HG02623 (cell line): ENCODE measurements at regions not wholly inside any gene's neighbourhood (a gene's known extent, or its start where the extent isn't known, plus 50 kb on each side); places are given as distances from the start of the nearest gene placed in this dataset.
"Not testable (repeated sequence)": the region's sequence is repeated elsewhere in the genome, so short reads cannot be mapped to it uniquely, and the experiment has no call there.

Experiments used
- ATAC-seq: cut with Tn5 transposase; IDR thresholded peaks from one replicate; pipeline ENCODE4 v1.9.1; 2021; ENCODE audit warnings: moderate library complexity; ENCODE audit not compliant: unreplicated experiment

DNA sequence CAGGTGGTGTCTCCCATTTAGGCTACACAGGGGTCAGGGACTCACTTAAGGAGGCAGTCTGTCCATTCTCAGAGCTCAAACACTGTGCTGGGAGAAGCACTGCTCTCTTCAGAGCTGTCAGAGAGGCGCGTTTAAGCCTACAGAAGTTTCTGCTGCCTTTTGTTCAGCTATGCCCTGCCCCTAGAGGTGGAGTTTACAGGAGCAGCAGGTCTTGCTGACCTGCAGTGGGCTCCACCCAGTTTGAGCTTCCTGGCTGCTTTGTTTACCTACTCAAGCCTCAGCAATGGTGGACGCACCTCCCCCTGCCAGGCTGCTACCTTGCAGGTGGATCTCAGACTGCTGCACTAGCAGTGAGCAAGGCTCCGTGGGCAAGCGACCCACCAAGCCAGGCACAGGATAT is 260.1 kb downstream of the MEF2C start:
- not testable (repeated sequence) for ATAC-seq

GRCh38 chr5:88615767-88616166 is 267.2 kb downstream of the MEF2C start:
- ATAC-seq, result not testable (repeated sequence)

- no peak for ATAC-seq
Observed at GRCh38 chr5:88613051-88613450, 269.9 kb downstream of the MEF2C start.

GRCh38 chr5:88610586-88610985 is 272.4 kb downstream of the MEF2C start:
- no peak for ATAC-seq

- ATAC-seq, result no peak
Observed at GRCh38 chr5:88607492-88607891, 275.5 kb downstream of the MEF2C start.

DNA sequence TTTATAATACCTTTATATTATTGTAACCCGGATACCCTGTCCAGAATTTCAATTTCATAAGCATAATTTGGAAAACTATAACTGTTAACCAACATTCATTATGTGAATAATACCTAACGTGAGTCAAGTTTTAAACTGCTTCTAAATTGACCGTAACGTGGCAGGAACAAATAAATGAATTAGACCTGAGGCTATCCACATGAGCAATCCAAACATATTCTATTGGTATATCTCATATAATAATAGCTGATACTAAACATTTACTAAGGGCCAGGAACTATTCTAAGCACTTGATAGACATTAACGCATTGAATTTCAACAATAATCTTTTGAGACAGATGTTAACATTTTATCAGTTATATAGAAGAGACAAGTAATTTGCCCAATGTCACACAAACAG is 276.4 kb downstream of the MEF2C start:
- ATAC-seq, result no peak

DNA sequence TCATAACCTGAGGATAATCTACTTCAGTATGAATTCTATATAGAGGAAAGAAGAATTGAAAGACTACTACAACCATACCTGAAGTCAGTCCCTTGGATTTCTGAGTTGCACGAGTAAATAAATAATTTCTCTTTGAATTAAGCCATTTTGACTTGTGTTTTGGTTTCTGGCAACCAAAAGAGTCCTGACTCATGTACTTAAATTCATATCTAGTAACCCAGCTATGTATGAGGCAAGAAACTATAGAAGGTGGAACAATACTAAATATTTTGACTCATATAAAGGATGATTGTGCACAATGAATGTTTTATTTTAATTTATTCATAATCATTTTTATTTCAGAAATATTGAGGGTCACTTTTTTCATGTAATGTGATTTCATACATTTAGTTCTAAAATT is 276.8 kb downstream of the MEF2C start:
- ATAC-seq, result no peak

DNA sequence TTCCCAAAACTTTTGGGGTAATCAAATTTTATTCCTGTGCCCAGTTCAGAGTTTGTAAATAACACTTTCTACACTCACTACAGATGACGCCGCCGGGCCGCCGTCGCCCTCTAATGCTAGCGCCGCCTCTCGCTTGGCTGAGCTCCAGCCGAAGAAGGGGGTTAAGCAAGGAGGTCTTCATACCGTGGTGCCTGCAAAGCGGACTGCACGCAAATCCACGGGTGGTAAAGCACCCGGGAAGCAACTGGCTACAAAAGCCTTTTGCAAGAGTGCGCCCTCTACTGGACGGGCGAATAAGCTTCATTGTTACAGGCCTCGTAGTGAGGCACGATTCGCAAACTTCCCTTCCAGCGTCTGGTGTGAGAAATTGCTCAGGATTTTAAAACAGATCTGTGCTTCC is 280.4 kb downstream of the MEF2C start:
- ATAC-seq, result no peak

DNA sequence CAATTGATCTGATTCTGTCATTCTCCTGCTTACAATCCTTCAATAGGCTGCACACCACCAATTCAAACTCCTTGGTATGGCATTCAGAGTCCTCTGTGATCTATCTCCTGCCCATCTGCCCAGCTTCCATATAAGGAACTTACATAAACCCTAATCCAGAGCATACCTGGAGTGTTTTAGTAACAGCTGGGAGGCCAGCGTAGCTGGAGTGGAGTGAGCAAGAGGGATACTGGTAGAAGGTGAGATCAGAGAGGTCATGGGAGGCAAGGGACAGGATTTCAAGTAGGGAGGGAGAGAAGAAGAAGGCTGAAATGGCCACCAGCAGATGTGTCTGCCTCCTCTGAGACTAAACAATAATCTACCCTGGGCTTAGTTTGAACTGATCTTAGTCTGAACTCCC is 288.5 kb downstream of the MEF2C start:
- no peak for ATAC-seq

GRCh38 chr5:88588609-88589008 is 294.4 kb downstream of the MEF2C start:
- no peak for ATAC-seq

- ATAC-seq, result no peak
Observed at GRCh38 chr5:88583471-88583870, 299.5 kb downstream of the MEF2C start.

DNA sequence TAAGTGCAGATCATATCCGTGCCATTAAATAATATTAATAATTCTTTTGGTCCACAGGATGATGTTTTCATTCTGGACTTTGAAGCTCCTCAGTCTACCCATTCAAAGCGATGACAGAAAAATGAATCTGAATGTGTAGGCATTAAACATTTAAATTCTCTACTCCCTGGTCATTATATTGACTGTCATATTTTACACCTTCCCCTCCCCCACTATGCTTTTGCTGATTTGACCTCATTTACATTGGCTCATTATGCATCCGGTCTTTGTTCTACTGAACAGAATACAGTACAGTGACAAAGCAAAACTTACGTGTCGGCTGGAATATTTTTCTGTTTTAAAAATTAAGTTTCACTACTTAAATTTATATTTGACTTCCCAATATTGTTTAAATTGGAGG is 289.7 kb upstream of the TMEM161B start:
- no peak for ATAC-seq

DNA sequence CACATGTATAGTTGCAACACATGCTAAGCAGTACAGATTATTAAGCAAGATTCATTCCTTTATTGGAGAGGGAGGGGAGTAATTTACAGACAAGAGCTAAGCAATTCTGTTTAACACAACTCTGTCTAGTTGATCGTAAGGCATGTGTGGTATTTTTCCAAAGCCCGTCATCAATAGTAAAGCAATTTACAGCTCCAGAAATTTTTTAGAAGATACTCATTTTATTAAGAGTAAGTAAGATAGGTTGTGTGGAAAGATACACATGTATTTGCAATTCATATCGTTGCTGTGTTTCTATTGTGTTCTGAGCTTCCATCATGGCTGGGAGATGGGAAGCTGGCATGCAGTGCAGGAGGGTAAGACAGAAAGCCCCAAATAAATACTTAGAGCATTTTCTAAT is 289.2 kb upstream of the TMEM161B start:
- ATAC-seq, result no peak

DNA sequence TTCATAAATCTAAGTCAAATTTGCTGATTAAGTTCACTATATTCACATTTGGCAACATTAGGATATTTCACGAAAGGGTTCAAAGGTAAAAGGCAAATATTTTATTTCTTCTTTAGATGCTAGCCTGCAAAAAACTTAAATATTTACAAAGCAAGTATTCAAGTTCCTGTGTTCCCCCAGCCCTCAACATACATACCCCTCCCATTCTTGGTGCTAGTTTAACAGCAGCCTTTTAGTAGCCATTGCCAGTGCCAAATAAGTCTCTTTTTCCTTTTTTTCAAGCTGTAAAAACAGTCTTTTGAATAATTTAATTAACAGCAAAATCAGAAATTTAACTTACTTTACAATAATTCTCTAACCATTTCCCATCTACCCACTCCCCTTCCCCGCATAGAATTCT is 288.5 kb upstream of the TMEM161B start:
- ATAC-seq, result no peak

GRCh38 chr5:88556406-88556805 is 287.8 kb upstream of the TMEM161B start:
- no peak for ATAC-seq

GRCh38 chr5:88555674-88556073 is 287.0 kb upstream of the TMEM161B start:
- ATAC-seq, result no peak

DNA sequence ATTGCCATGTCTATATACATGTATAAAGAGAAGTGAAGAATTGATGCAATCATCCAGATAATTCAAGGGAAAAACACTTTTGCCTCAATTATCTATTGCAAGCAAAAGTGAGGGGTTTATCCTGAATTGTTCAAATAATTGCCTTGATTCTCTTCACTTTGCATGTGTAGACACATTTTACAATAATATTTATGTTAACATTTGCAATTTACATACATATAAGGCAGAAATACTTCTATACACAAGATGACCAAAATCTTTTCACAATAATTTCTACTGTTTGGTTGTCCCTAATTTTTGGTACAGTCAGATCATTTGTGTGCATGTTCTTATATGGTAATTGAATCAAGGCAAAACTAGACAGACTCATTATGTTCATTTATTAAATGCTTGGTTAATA is 285.3 kb upstream of the TMEM161B start:
- no peak for ATAC-seq

- ATAC-seq, result no peak
Observed at GRCh38 chr5:88553136-88553875, 284.7 kb upstream of the TMEM161B start.

- ATAC-seq, result no peak
Observed at GRCh38 chr5:88552426-88552825, 283.8 kb upstream of the TMEM161B start.

GRCh38 chr5:88551724-88552345 is 283.2 kb upstream of the TMEM161B start:
- no peak for ATAC-seq

DNA sequence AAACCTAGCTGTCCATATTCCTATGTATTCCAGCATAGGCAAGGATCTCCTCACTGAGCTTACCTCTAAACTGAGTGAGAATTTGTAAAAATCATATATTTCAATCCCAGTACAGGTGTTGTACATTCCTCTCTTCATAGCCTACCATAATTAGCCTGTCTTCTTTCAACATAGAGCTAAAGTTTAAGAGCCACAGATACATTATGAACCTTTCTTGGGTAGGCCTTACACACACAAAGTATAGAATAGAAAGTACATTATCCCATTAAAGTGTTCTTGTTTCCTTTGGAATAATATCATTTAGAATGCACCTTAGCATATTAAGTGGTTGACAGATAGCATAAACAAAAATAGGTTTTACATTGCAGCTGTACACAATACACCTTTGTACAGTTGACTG is 282.1 kb upstream of the TMEM161B start:
- ATAC-seq, result no peak

DNA sequence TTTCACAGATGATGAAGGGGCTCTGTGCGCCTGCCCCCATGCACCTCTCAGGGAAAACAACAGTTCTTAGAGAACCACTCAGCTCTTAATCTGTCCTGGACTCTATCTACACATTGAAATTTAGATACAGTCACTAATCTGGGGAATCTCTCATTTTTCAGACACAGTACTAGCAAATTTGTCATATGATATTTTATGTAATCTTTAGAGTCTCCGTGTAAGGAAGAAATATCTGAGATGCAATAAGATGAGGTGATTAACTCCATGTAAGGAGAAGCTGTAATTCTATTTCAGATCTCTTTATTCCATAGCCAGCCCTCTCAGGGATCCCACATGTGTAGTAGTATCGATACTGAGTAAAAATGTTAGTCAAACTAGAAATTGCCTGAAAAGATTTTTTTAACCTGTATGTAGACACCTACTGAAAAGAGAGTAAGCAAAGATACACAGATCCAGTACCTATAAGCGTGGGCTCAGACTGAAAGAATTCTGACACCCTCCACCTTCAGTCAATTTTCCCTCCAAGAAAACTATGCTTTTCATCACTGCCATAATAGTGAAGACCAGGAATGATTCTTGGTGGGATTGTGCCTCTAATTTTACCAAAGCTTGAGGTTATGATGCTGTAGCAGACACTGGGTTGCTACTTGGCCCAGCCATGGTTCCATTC is 279.6 kb upstream of the TMEM161B start:
- ATAC-seq, result no peak
